CD4-positive, alpha-beta T cell treated with Interleukin-4 for 4 hours (primary cell): ENCODE measurements at regions not wholly inside any gene's neighbourhood (a gene's known extent, or its start where the extent isn't known, plus 50 kb on each side); places are given as distances from the start of the nearest gene placed in this dataset.

Source experiments
- DNase-seq: peaks from one replicate; pipeline ENCODE4 v3.0.0-alpha.2; 2020

- DNase-seq, result no peak
Observed at GRCh38 chr3:40705663-40706062, 180.9 kb downstream of the ZNF621 start.

- DNase-seq, result no peak
Observed at GRCh38 chr3:40713306-40713705, 188.5 kb downstream of the ZNF621 start.

GRCh38 chr3:40713795-40714194 lies 189.0 kb downstream of the ZNF621 start:
- DNase-seq, result no peak

- DNase-seq, result no peak
Observed at GRCh38 chr3:40714771-40715345, 190.1 kb downstream of the ZNF621 start.

GRCh38 chr3:40715551-40715950 lies 190.8 kb downstream of the ZNF621 start:
- DNase-seq, result no peak

GRCh38 chr3:40717471-40717870 lies 192.7 kb downstream of the ZNF621 start:
- DNase-seq, result no peak

- no peak for DNase-seq
Observed at GRCh38 chr3:40718209-40718608, 193.4 kb downstream of the ZNF621 start.

- no peak for DNase-seq
Observed at GRCh38 chr3:40718681-40719080, 193.9 kb downstream of the ZNF621 start.

GRCh38 chr3:40719660-40720287 lies 195.0 kb downstream of the ZNF621 start:
- no peak for DNase-seq

GRCh38 chr3:40720341-40720740 lies 195.6 kb downstream of the ZNF621 start:
- no peak for DNase-seq

- no peak for DNase-seq
Observed at GRCh38 chr3:40720863-40721262, 196.1 kb downstream of the ZNF621 start.

- no peak for DNase-seq
Observed at GRCh38 chr3:40723083-40723660, 198.4 kb downstream of the ZNF621 start.

- DNase-seq, result no peak
Observed at GRCh38 chr3:40725031-40725430, 200.3 kb downstream of the ZNF621 start.

GRCh38 chr3:40731445-40731844 lies 206.7 kb downstream of the ZNF621 start:
- DNase-seq, result no peak

GRCh38 chr3:40736943-40737342 lies 212.2 kb downstream of the ZNF621 start:
- no peak for DNase-seq

GRCh38 chr3:40737343-40737742 lies 212.6 kb downstream of the ZNF621 start:
- DNase-seq, result no peak

- DNase-seq, result no peak
Observed at GRCh38 chr3:40739971-40740370, 215.2 kb downstream of the ZNF621 start.

GRCh38 chr3:40741729-40742128 lies 217.0 kb downstream of the ZNF621 start:
- DNase-seq, result no peak

- DNase-seq, result no peak
Observed at GRCh38 chr3:40745381-40746106, 220.8 kb downstream of the ZNF621 start.

- DNase-seq, result no peak
Observed at GRCh38 chr3:40751666-40752065, 226.9 kb downstream of the ZNF621 start.

GRCh38 chr3:40752492-40752891 lies 227.7 kb downstream of the ZNF621 start:
- DNase-seq, result no peak

- DNase-seq, result no peak
Observed at GRCh38 chr3:40753291-40753770, 228.6 kb downstream of the ZNF621 start.

GRCh38 chr3:40753951-40754350 lies 229.2 kb downstream of the ZNF621 start:
- DNase-seq, result no peak

GRCh38 chr3:40754994-40755393 lies 230.2 kb downstream of the ZNF621 start:
- no peak for DNase-seq
